HG03571 (cell line): ENCODE measurements at regions not wholly inside any gene's neighbourhood (a gene's known extent, or its start where the extent isn't known, plus 50 kb on each side); places are given as distances from the start of the nearest gene placed in this dataset.

Experiments used
- ATAC-seq: cut with Tn5 transposase; IDR thresholded peaks from one replicate; pipeline ENCODE4 v1.9.1; 2021; ENCODE audit not compliant: unreplicated experiment

- ATAC-seq = no peak
Measured at GRCh38 chr3:30290479-30290878, 315.9 kb upstream of the TGFBR2 start.

GRCh38 chr3:30292192-30292893 is 314.1 kb upstream of the TGFBR2 start:
- ATAC-seq = no peak

GRCh38 chr3:30293621-30294240 is 312.7 kb upstream of the TGFBR2 start:
- no peak for ATAC-seq

- no peak for ATAC-seq
Measured at GRCh38 chr3:30294241-30294667, 312.1 kb upstream of the TGFBR2 start.

- ATAC-seq = no peak
Measured at GRCh38 chr3:30297112-30297511, 309.3 kb upstream of the TGFBR2 start.

- ATAC-seq = no peak
Measured at GRCh38 chr3:30299674-30300385, 306.6 kb upstream of the TGFBR2 start.

GRCh38 chr3:30300809-30301208 is 305.6 kb upstream of the TGFBR2 start:
- ATAC-seq = no peak

GRCh38 chr3:30302027-30302426 is 304.4 kb upstream of the TGFBR2 start:
- no peak for ATAC-seq

GRCh38 chr3:30303770-30304169 is 302.6 kb upstream of the TGFBR2 start:
- no peak for ATAC-seq

GRCh38 chr3:30305021-30305420 is 301.4 kb upstream of the TGFBR2 start:
- no peak for ATAC-seq

- no peak for ATAC-seq
Measured at GRCh38 chr3:30306896-30307295, 299.5 kb upstream of the TGFBR2 start.

GRCh38 chr3:30307372-30307950 is 298.9 kb upstream of the TGFBR2 start:
- ATAC-seq = no peak

GRCh38 chr3:30308131-30308530 is 298.3 kb upstream of the TGFBR2 start:
- no peak for ATAC-seq

GRCh38 chr3:30309961-30310954 is 296.1 kb upstream of the TGFBR2 start:
- ATAC-seq = no peak

- no peak for ATAC-seq
Measured at GRCh38 chr3:30311781-30312180, 294.6 kb upstream of the TGFBR2 start.

GRCh38 chr3:30313840-30314239 is 292.6 kb upstream of the TGFBR2 start:
- no peak for ATAC-seq

GRCh38 chr3:30314757-30315325 is 291.6 kb upstream of the TGFBR2 start:
- ATAC-seq = no peak

GRCh38 chr3:30315447-30315846 is 291.0 kb upstream of the TGFBR2 start:
- ATAC-seq = no peak

GRCh38 chr3:30317561-30317960 is 288.8 kb upstream of the TGFBR2 start:
- no peak for ATAC-seq

GRCh38 chr3:30318110-30318509 is 288.3 kb upstream of the TGFBR2 start:
- no peak for ATAC-seq
